Adrenal gland (tissue), 5 donors: ENCODE measurements at regions not wholly inside any gene's neighbourhood (a gene's known extent, or its start where the extent isn't known, plus 50 kb on each side); places are given as distances from the start of the nearest gene placed in this dataset.

Experiments
- POLR2A ChIP-seq, 2 donors: fragments of 450-650 bp; IDR thresholded peaks; one replicate each; pipeline ENCODE4 v1.6.1; 2017; ENCODE audit warnings: antibody characterized with exemption in 2 of 2, mild to moderate bottlenecking in 2 of 2, moderate library complexity in 1 of 2
- TF ChIP-seq, protein P1 (sequence below), 6 experiments: fragments of 450-650 bp in 4 of 6; fragments of 200-600 bp in 2 of 6; sonication (generic) in 1 of 6; IDR thresholded peaks; 1 replicate in 5 of 6; 2 replicates in 1 of 6; pipeline versions ENCODE4 v1.5.1 to v1.8.0; 2016 to 2021; ENCODE audit warnings: antibody characterized with exemption in 6 of 6, mild to moderate bottlenecking in 2 of 6, moderate library complexity in 1 of 6
- donor health status: DM: no; HTN: no; CAD: no.

- TF ChIP-seq, protein P1, sequence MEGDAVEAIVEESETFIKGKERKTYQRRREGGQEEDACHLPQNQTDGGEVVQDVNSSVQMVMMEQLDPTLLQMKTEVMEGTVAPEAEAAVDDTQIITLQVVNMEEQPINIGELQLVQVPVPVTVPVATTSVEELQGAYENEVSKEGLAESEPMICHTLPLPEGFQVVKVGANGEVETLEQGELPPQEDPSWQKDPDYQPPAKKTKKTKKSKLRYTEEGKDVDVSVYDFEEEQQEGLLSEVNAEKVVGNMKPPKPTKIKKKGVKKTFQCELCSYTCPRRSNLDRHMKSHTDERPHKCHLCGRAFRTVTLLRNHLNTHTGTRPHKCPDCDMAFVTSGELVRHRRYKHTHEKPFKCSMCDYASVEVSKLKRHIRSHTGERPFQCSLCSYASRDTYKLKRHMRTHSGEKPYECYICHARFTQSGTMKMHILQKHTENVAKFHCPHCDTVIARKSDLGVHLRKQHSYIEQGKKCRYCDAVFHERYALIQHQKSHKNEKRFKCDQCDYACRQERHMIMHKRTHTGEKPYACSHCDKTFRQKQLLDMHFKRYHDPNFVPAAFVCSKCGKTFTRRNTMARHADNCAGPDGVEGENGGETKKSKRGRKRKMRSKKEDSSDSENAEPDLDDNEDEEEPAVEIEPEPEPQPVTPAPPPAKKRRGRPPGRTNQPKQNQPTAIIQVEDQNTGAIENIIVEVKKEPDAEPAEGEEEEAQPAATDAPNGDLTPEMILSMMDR (IDR thresholded peaks at IDR 0.05): no peak
- TF ChIP-seq POLR2A (IDR thresholded peaks at IDR 0.05): no peak
These were observed 1311.6 kb downstream of the RAPGEF2 start for GRCh38 chr4:160414496-160414895.
